Stomach (tissue), 4 donors: ENCODE measurements at regions not wholly inside any gene's neighbourhood (a gene's known extent, or its start where the extent isn't known, plus 50 kb on each side); places are given as distances from the start of the nearest gene placed in this dataset.
"Not testable (repeated sequence)": the region's sequence is repeated elsewhere in the genome, so short reads cannot be mapped to it uniquely, and the experiment has no call there.

ENCODE experiments used
- CTCF ChIP-seq, 7 experiments: fragments of 450-650 bp in 4 of 7; fragments of 200-600 bp in 3 of 7; sonication (generic) in 3 of 7; IDR thresholded peaks; one replicate each; pipeline ENCODE4 v1.5.1; 2016 to 2019; ENCODE audit warnings: antibody characterized with exemption in 7 of 7, control low read depth in 2 of 7, mild to moderate bottlenecking in 1 of 7
- EP300 ChIP-seq: sonication (generic); formaldehyde crosslinking; IDR thresholded peaks from one replicate; pipeline ENCODE4 v1.6.1; 2017; ENCODE audit warnings: antibody characterized with exemption
- POLR2A ChIP-seq, 4 donors: fragments of 450-650 bp; IDR thresholded peaks; one replicate each; pipeline ENCODE4 v1.6.1; 2016; ENCODE audit warnings: antibody characterized with exemption in 4 of 4, control low read depth in 2 of 4, mild to moderate bottlenecking in 1 of 4, moderate library complexity in 1 of 4
- POLR2AphosphoS5 ChIP-seq, 3 donors: sonication (generic); formaldehyde crosslinking; IDR thresholded peaks; one replicate each; pipeline ENCODE4 v1.6.1; 2016; ENCODE audit warnings: antibody characterized with exemption in 3 of 3

DNA sequence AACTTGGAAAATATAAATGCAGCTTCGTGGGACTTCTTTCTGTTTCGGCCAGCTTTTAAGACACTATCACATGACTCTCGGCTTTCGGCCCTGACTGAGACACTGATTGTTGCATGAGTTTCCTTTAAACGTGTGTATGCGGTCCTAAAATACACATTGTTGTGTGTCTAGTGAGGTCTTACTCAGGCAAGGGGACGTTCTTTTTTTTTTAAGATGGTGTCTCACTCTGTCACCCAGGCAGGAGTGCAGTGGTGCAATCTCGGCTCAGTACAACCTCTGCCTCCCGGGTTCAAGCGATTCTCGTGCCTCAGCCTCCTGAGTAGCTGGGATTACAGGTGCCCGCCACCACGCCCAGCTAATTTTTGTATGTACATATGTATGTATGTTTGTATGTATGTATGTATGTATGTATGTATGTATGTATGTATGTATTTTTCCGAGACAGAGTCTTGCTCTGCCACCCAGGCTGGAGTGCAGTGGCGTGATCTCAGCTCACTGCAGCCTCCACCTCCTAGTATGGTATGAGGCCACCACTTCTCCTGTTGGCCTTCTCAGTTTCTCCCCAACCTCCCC, 63.2 kb upstream of the PHLPP1 start:
- TF ChIP-seq POLR2A (IDR thresholded peaks at IDR 0.05); POLR2AphosphoS5 (IDR thresholded peaks at IDR 0.05); CTCF (IDR thresholded peaks at IDR 0.05); EP300: not testable (repeated sequence)
